Upper lobe of left lung (tissue), 6 donors: ENCODE measurements at regions not wholly inside any gene's neighbourhood (a gene's known extent, or its start where the extent isn't known, plus 50 kb on each side); places are given as distances from the start of the nearest gene placed in this dataset.

ENCODE experiments used
- ATAC-seq, 2 donors: fragments of 200-7000 bp; cut with Tn5 transposase; one replicate each; pipeline ENCODE4 v1.9.1; 2022; ENCODE audit warnings: mild to moderate bottlenecking in 2 of 2, moderate library complexity in 2 of 2; ENCODE audit not compliant: low FRiP score in 2 of 2
- DNase-seq, 2 donors: peaks; one replicate each; pipeline ENCODE4 v3.0.0-alpha.2; 2019 to 2020
- H3K27ac ChIP-seq, 4 donors: fragments of 200-600 bp; sonication (generic); one replicate each; pipeline ENCODE4 v1.5.1; 2016 to 2019
- H3K27me3 ChIP-seq, 4 donors: fragments of 200-600 bp; sonication (generic); one replicate each; pipeline ENCODE4 v1.5.1; 2017 to 2019
- H3K36me3 ChIP-seq, 4 donors: fragments of 200-600 bp; sonication (generic); one replicate each; pipeline ENCODE4 v1.5.1; 2016 to 2019
- H3K4me1 ChIP-seq, 4 donors: fragments of 200-600 bp; sonication (generic); one replicate each; pipeline ENCODE4 v1.5.1; 2018 to 2019
- H3K4me3 ChIP-seq, 4 donors: fragments of 200-600 bp; sonication (generic); one replicate each; pipeline ENCODE4 v1.5.1; 2017 to 2019; ENCODE audit warnings: mild to moderate bottlenecking in 2 of 4, moderate library complexity in 1 of 4
- H3K9me3 ChIP-seq, 4 donors: fragments of 200-600 bp; sonication (generic); one replicate each; pipeline ENCODE4 v1.5.1; 2018 to 2019
- CTCF ChIP-seq, 6 experiments: fragments of 450-650 bp in 4 of 6; fragments of 200-600 bp in 2 of 6; sonication (generic) in 2 of 6; IDR thresholded peaks; one replicate each; pipeline ENCODE4 v1.5.1; 2016 to 2019; ENCODE audit warnings: antibody characterized with exemption in 6 of 6
- EP300 ChIP-seq, 4 donors: sonication (generic); formaldehyde crosslinking; IDR thresholded peaks; one replicate each; pipeline ENCODE4 v1.5.1; 2017; ENCODE audit warnings: antibody characterized with exemption in 4 of 4, control low read depth in 2 of 4
- POLR2A ChIP-seq, 4 donors: fragments of 450-650 bp; IDR thresholded peaks; one replicate each; pipeline ENCODE4 v1.5.1; 2016 to 2017; ENCODE audit warnings: antibody characterized with exemption in 4 of 4, mild to moderate bottlenecking in 2 of 4
- POLR2AphosphoS5 ChIP-seq, 2 donors: sonication (generic); formaldehyde crosslinking; IDR thresholded peaks; one replicate each; pipeline ENCODE4 v1.5.1; 2017; ENCODE audit warnings: antibody characterized with exemption in 2 of 2
- WGBS, 2 donors: methylation state at CpG; one replicate each; pipeline ENCODE4 v1.1.5; 2017 to 2018; 5-methylcytosine and 5-hydroxymethylcytosine counted together
- donor health status: DM: no; HTN: no; CAD: no; lungs with moderate emphysema.
- donor health status: DM: no; HTN: yes; CAD: no; lungs with severe emphysema.

GRCh38 chr12:58459191-58459590 is 461.1 kb downstream of the LRIG3 start:
- no peak for ATAC-seq

DNA sequence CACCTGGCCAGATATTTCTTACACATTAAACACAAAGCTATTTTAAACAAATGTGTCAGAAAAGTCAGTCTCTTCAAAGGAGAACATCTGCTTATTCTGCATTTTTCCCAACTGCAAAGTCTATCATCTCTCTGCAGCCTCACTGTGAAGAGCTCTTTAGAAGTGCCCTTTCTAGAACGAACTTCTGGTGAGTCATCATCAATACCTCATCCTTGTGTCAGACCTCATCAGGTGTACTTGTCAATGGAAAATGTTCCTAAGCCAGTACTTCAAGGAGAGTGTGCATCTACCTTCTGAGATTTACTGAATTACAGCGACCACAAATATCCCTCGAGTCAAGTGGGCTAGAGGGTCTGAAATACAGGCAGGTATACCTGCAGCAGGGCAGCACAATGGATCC is 457.3 kb downstream of the LRIG3 start:
- H3K27me3 ChIP-seq = no peaks in the 10 kb centered on the region
- no peaks in the 10 kb centered on the region for H3K4me1 ChIP-seq
- no peaks in the 10 kb centered on the region for H3K36me3 ChIP-seq
- 68 to 74% methylated on average over 3 of the region's 3 CpGs for WGBS, 2 donors
- DNase-seq (no peak), ATAC-seq (no peak)
- H3K4me3 ChIP-seq = no peak overlapping the region
- H3K9me3 ChIP-seq = peaks cover 0 to 10% (median 0%) of the 10 kb centered on the region in 4 donors
- H3K27ac ChIP-seq = no peak overlapping the region
- TF ChIP-seq CTCF (IDR thresholded peaks at IDR 0.05) (no peak), POLR2AphosphoS5 (IDR thresholded peaks at IDR 0.05) (no peak), EP300 (IDR thresholded peaks at IDR 0.05) (no peak), POLR2A (IDR thresholded peaks at IDR 0.05) (no peak)

More at GRCh38 chr12:58459191-58459590, 461.1 kb downstream of the LRIG3 start:
- H3K4me1 ChIP-seq = no peaks in the 10 kb centered on the region
- TF ChIP-seq EP300 (IDR thresholded peaks at IDR 0.05) (no peak), CTCF (IDR thresholded peaks at IDR 0.05) (no peak), POLR2AphosphoS5 (IDR thresholded peaks at IDR 0.05) (no peak), POLR2A (IDR thresholded peaks at IDR 0.05) (no peak)
- no peaks in the 10 kb centered on the region for H3K27me3 ChIP-seq
- H3K4me3 ChIP-seq = no peak overlapping the region
- H3K9me3 ChIP-seq = no peaks in the 10 kb centered on the region
- DNase-seq = no peak
- no peak overlapping the region for H3K27ac ChIP-seq
- no peaks in the 10 kb centered on the region for H3K36me3 ChIP-seq

- DNase-seq (no peak), ATAC-seq (no peak)
- Histone ChIP-seq H3K36me3 (no peaks in the 10 kb centered on the region), H3K9me3 (peaks cover 0 to 10% (median 0%) of the 10 kb centered on the region in 4 donors), H3K27me3 (no peaks in the 10 kb centered on the region), H3K4me1 (no peaks in the 10 kb centered on the region), H3K27ac (no peak overlapping the region), H3K4me3 (no peak overlapping the region)
- 88 to 89% methylated on average over 2 of the region's 2 CpGs for WGBS, 2 donors
- no peak for TF ChIP-seq POLR2A (IDR thresholded peaks at IDR 0.05)
- TF ChIP-seq POLR2AphosphoS5 (IDR thresholded peaks at IDR 0.05) = no peak
- TF ChIP-seq EP300 (IDR thresholded peaks at IDR 0.05) = no peak
- no peak for TF ChIP-seq CTCF (IDR thresholded peaks at IDR 0.05)
Measured at GRCh38 chr12:58465418-58465817, 454.9 kb downstream of the LRIG3 start.

DNA sequence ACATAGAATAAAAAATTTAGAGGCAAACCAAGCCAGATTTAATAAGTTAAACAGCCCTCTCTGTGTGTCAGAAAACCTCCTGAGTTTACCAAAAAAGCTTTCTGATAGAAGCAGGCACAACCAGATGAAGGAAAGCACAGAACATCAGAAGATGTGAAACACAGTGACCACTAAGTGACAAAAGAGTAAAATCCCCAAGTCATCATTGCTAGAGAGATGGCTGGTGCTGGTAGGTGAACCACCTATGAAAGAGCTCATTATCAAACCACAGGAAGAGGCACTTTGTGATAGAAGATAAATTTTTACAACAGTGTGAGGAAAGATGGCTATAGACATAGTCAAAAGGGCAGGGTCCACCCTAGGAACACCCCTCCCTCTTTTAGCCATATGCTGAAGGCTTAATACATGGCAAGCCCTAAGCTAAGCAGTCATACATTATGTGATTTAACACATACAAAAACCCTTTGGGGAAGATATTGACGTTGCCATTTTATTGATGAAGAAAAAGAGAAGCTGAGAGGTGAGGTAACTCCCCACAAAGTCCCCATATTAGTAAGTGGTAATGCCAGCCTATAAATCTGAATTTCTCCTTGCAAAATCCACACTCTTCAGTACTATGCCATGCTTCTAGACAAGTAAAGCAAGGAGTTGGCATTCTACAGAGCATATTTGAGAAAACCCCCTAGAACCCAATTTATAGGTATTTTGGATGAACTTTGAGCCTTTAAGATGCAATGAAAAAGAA is 449.9 kb downstream of the LRIG3 start:
- ATAC-seq (no peak), DNase-seq (no peak)
- H3K36me3 ChIP-seq = no peaks in the 10 kb centered on the region
- no peak overlapping the region for H3K27ac ChIP-seq
- no peaks in the 10 kb centered on the region for H3K27me3 ChIP-seq
- WGBS, 2 donors = 43 to 74% methylated on average over 1 of the region's 1 CpG
- TF ChIP-seq POLR2A (IDR thresholded peaks at IDR 0.05) (no peak), POLR2AphosphoS5 (IDR thresholded peaks at IDR 0.05) (no peak), EP300 (IDR thresholded peaks at IDR 0.05) (no peak), CTCF (IDR thresholded peaks at IDR 0.05) (no peak)
- H3K4me1 ChIP-seq = no peaks in the 10 kb centered on the region
- H3K4me3 ChIP-seq = no peak overlapping the region
- H3K9me3 ChIP-seq = peaks cover 0 to 10% (median 0%) of the 10 kb centered on the region in 4 donors

DNA sequence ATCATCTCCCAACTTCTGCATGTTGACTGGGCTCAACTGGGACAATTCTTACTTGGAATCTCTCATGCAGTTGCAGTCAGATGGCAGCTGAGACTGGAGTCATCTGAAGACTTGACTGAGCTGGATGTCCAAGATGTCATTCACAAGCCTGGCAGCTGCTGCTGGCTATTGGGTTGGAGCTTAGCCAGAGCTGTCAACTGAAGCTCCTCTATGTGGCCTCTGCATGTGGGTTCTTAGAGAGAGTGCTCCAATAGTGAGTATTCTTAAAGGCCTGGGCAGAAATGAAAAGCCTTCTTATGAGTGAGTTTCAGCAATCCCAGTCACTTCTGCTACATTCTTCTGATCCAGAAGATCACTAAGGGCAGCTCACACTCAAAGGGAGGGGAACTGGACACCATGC is 440.9 kb downstream of the LRIG3 start:
- ATAC-seq = no peak
- no peak for TF ChIP-seq EP300 (IDR thresholded peaks at IDR 0.05)
- no peak for TF ChIP-seq CTCF (IDR thresholded peaks at IDR 0.05)
- no peak for TF ChIP-seq POLR2A (IDR thresholded peaks at IDR 0.05)
- no peak for TF ChIP-seq POLR2AphosphoS5 (IDR thresholded peaks at IDR 0.05)

More for the DNA sequence above, 440.9 kb downstream of the LRIG3 start:
- no peaks in the 10 kb centered on the region for H3K9me3 ChIP-seq
- no peak for DNase-seq
- H3K4me1 ChIP-seq = no peaks in the 10 kb centered on the region
- no peaks in the 10 kb centered on the region for H3K27me3 ChIP-seq
- no peak overlapping the region for H3K4me3 ChIP-seq
- no peaks in the 10 kb centered on the region for H3K36me3 ChIP-seq
- H3K27ac ChIP-seq = no peak overlapping the region
